ENCODE measurements at regions not wholly inside any gene's neighbourhood (a gene's known extent, or its start where the extent isn't known, plus 50 kb on each side); places are given as distances from the start of the nearest gene placed in this dataset.

GRCh38 chr5:71912021-71912420, 192.9 kb downstream of the CARTPT start:
- no peak overlapping the region for H3K27ac ChIP-seq (replicated peaks in 1 of 4)
- no peaks in the 10 kb centered on the region for H3K9me3 ChIP-seq
- H3K36me3 ChIP-seq = no peaks in the 10 kb centered on the region
- intact Hi-C loops (cut with DNase I) = no loop called here
- DNase-seq (ENCODE audit: extremely low spot score) = no peak
- TF ChIP-seq POLR2AphosphoS5 (IDR thresholded peaks at IDR 0.05) (no peak), POLR2A (IDR thresholded peaks at IDR 0.05; ENCODE audit: low read depth) (no peak), CTCF (IDR thresholded peaks at IDR 0.05) (no peak), EP300 (IDR thresholded peaks at IDR 0.05) (no peak)
- H3K27me3 ChIP-seq = no peaks in the 10 kb centered on the region
- peaks cover 3 to 23% (median 16%) of the 10 kb centered on the region in 4 donors for H3K4me1 ChIP-seq
- no peak overlapping the region for H3K4me3 ChIP-seq
- 93% methylated on average over 1 of the region's 1 CpG for WGBS

- Histone ChIP-seq H3K4me3 (no peak overlapping the region), H3K27me3 (no peaks in the 10 kb centered on the region), H3K27ac (replicated peaks in 1 of 4) (peak overlapping the region; percentile 3 to 54 (median 42)), H3K9me3 (no peaks in the 10 kb centered on the region), H3K36me3 (no peaks in the 10 kb centered on the region), H3K4me1 (peaks cover 0 to 14% (median 7%) of the 10 kb centered on the region in 4 donors)
- WGBS = 56% methylated on average over 2 of the region's 2 CpGs
- TF ChIP-seq CTCF (IDR thresholded peaks at IDR 0.05) (no peak), POLR2AphosphoS5 (IDR thresholded peaks at IDR 0.05) (no peak), EP300 (IDR thresholded peaks at IDR 0.05) (no peak), POLR2A (IDR thresholded peaks at IDR 0.05; ENCODE audit: low read depth) (no peak)
- intact Hi-C loops (cut with DNase I) = no loop called here
- DNase-seq (ENCODE audit: extremely low spot score) = no peak
These were observed 193.0 kb upstream of the MAP1B start for GRCh38 chr5:71914281-71914680.

- peak overlapping the region; percentile 29 to 63 (median 38) for H3K27ac ChIP-seq (replicated peaks in 1 of 4)
These were observed 184.6 kb upstream of the MAP1B start for GRCh38 chr5:71922584-71923106.

GRCh38 chr5:71923755-71924154, 183.5 kb upstream of the MAP1B start:
- Histone ChIP-seq H3K4me3 (no peak overlapping the region), H3K9me3 (peaks cover 0 to 12% (median 0%) of the 10 kb centered on the region in 4 donors), H3K36me3 (no peaks in the 10 kb centered on the region), H3K27me3 (no peaks in the 10 kb centered on the region), H3K4me1 (peaks cover 18 to 42% (median 36%) of the 10 kb centered on the region in 4 donors), H3K27ac (replicated peaks in 1 of 4) (peak overlapping the region; percentile 58 to 64 (median 60))
- no peak for TF ChIP-seq EP300 (IDR thresholded peaks at IDR 0.05)
- no peak for DNase-seq (ENCODE audit: extremely low spot score)
- 100% methylated on average over 2 of the region's 2 CpGs for WGBS
- intact Hi-C loops (cut with DNase I) = no loop called here

More at GRCh38 chr5:71922584-71923106, 184.6 kb upstream of the MAP1B start:
- H3K4me1 ChIP-seq = peaks cover 18 to 42% (median 36%) of the 10 kb centered on the region in 4 donors
- H3K4me3 ChIP-seq = no peak overlapping the region
- peak; percentile 72 for DNase-seq (ENCODE audit: extremely low spot score)
- peaks cover 0 to 9% (median 0%) of the 10 kb centered on the region in 4 donors for H3K9me3 ChIP-seq
- H3K27me3 ChIP-seq = no peaks in the 10 kb centered on the region
- intact Hi-C loops (cut with DNase I) = no loop called here
- no peaks in the 10 kb centered on the region for H3K36me3 ChIP-seq
- TF ChIP-seq POLR2AphosphoS5 (IDR thresholded peaks at IDR 0.05) (peak in 1 of 2 donors; percentile 53), EP300 (IDR thresholded peaks at IDR 0.05) (no peak), CTCF (IDR thresholded peaks at IDR 0.05) (peak in 1 of 3 experiments; percentile 26), POLR2A (IDR thresholded peaks at IDR 0.05; ENCODE audit: low read depth) (no peak)

GRCh38 chr5:71924325-71924724, 182.9 kb upstream of the MAP1B start:
- intact Hi-C loops (cut with DNase I) = no loop called here
- H3K4me3 ChIP-seq = no peak overlapping the region
- peaks cover 0 to 12% (median 0%) of the 10 kb centered on the region in 4 donors for H3K9me3 ChIP-seq
- H3K36me3 ChIP-seq = no peaks in the 10 kb centered on the region
- DNase-seq (ENCODE audit: extremely low spot score) = peak; percentile 62
- peak overlapping the region; percentile 58 to 64 (median 60) for H3K27ac ChIP-seq (replicated peaks in 1 of 4)
- TF ChIP-seq POLR2A (IDR thresholded peaks at IDR 0.05; ENCODE audit: low read depth) (no peak), CTCF (IDR thresholded peaks at IDR 0.05) (no peak)
- no peaks in the 10 kb centered on the region for H3K27me3 ChIP-seq
- H3K4me1 ChIP-seq = peaks cover 18 to 42% (median 36%) of the 10 kb centered on the region in 4 donors

Measured in esophagus muscularis mucosa (tissue), 4 donors.